HCT116 (cell line): ENCODE measurements at regions not wholly inside any gene's neighbourhood (a gene's known extent, or its start where the extent isn't known, plus 50 kb on each side); places are given as distances from the start of the nearest gene placed in this dataset.
"Not testable (repeated sequence)": the region's sequence is repeated elsewhere in the genome, so short reads cannot be mapped to it uniquely, and the experiment has no call there.

ENCODE experiments used
- CEBPB ChIP-seq: IDR thresholded peaks from 2 replicates; pipeline ENCODE4 v1.6.1; 2012; ENCODE audit warnings: low read depth
- CTCF ChIP-seq, 3 experiments: fragments of 200-600 bp in 1 of 3; sonication (generic) in 1 of 3; IDR thresholded peaks in 2 of 3; conservative IDR thresholded peaks in 1 of 3; 2 replicates each; pipeline ENCODE4 v1.5.1; 2012 to 2017; ENCODE audit warnings: low read depth in 2 of 3, low read length in 2 of 3, antibody characterized with exemption in 1 of 3, borderline replicate concordance in 1 of 3, control low read depth in 1 of 3, mild to moderate bottlenecking in 1 of 3, mixed read lengths in 1 of 3, mixed run types in 1 of 3, moderate library complexity in 1 of 3; ENCODE audit not compliant: insufficient read depth in 1 of 3
- EZH2 ChIP-seq: fragments of 200-600 bp; sonication (generic); IDR thresholded peaks from 2 replicates; pipeline ENCODE4 v1.6.1; 2017; ENCODE audit warnings: antibody characterized with exemption, mixed run types
- EZH2phosphoT487 ChIP-seq: fragments of 200-600 bp; IDR thresholded peaks from 2 replicates; pipeline ENCODE4 v1.6.1; 2018; ENCODE audit warnings: antibody characterized with exemption, borderline replicate concordance
- JUND ChIP-seq: IDR thresholded peaks from 2 replicates; pipeline ENCODE4 v1.6.1; 2012
- MAX ChIP-seq: IDR thresholded peaks from 2 replicates; pipeline ENCODE4 v1.6.1; 2012
- POLR2A ChIP-seq: IDR thresholded peaks from 2 replicates; pipeline ENCODE4 v1.7.0; 2011; ENCODE audit warnings: borderline replicate concordance; ENCODE audit not compliant: insufficient read depth, insufficient read length; ENCODE audit errors: extremely low read depth
- POLR2AphosphoS5 ChIP-seq: IDR thresholded peaks from 2 replicates; pipeline ENCODE4 v1.6.1; 2011; ENCODE audit warnings: mild to moderate bottlenecking, low read depth, low read length, moderate library complexity
- SP1 ChIP-seq: IDR thresholded peaks from 2 replicates; pipeline ENCODE4 v1.6.1; 2012; ENCODE audit warnings: low read depth
- YY1 ChIP-seq: IDR thresholded peaks from 2 replicates; pipeline ENCODE4 v1.6.1; 2011; ENCODE audit warnings: low read length, low read depth, moderate library complexity, mild to moderate bottlenecking; ENCODE audit not compliant: insufficient replicate concordance; ENCODE audit errors: extremely low read depth
- ZFX ChIP-seq: fragments of 450-650 bp; IDR thresholded peaks from 2 replicates; pipeline ENCODE4 v1.6.1; 2017
- ZNF274 ChIP-seq: fragments of 200-500 bp; sonication (Bioruptor generic); IDR thresholded peaks from 2 replicates; pipeline ENCODE4 v1.6.1; 2014; ENCODE audit warnings: mild to moderate bottlenecking, low read depth, low read length, inconsistent platforms

GRCh38 chr2:31632201-31632600 is 51.5 kb upstream of the SRD5A2 start:
- not testable (repeated sequence) for TF ChIP-seq MAX; POLR2A; CEBPB; CTCF (IDR thresholded peaks at IDR 0.05 in 2 of 3, conservative IDR thresholded peaks at IDR 0.05 in 1 of 3; ENCODE audit: borderline replicate concordance in 1 of 3, insufficient read depth in 1 of 3, low read depth in 2 of 3, low read length in 2 of 3); EZH2; ZNF274; ZFX; EZH2phosphoT487; POLR2AphosphoS5; JUND; YY1; SP1
